HG02678 (cell line): ENCODE measurements at regions not wholly inside any gene's neighbourhood (a gene's known extent, or its start where the extent isn't known, plus 50 kb on each side); places are given as distances from the start of the nearest gene placed in this dataset.

Experiments
- ATAC-seq: cut with Tn5 transposase; IDR thresholded peaks from one replicate; pipeline ENCODE4 v1.9.1; 2021; ENCODE audit warnings: mild to moderate bottlenecking, moderate library complexity; ENCODE audit not compliant: unreplicated experiment

DNA sequence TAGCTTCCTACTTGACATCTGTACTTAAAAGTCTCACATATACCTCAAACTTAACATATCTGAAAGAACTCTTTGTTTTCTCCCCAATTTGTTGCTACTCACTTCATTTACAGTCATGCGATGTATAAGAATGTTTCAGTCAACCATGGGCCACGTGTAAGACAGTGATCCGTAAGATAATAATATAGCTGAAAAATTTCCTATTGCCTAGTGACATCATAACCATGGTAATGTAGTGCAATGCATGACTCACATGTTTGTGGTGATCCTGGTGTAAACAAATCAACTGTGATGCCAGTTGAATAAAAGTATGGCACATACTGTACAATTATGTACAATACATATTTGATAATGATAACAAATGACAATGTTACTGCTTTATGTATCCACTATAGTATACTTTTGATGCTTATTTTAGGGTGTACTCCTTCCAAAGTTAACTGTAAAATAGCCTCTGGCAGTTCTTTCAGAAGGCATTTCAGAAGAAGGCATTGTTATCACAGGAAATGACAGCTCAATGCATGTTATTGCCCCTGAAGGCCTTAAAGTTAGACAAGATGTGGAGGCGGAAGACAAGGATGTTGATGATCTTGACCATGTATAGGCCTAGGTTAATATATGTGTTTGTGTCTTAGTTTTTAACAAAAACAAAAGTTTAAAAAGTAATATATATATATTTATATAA is 579.0 kb downstream of the EPHA7 start:
- no peak for ATAC-seq

- no peak for ATAC-seq
These were observed 590.6 kb downstream of the EPHA7 start for GRCh38 chr6:92828788-92829187.

DNA sequence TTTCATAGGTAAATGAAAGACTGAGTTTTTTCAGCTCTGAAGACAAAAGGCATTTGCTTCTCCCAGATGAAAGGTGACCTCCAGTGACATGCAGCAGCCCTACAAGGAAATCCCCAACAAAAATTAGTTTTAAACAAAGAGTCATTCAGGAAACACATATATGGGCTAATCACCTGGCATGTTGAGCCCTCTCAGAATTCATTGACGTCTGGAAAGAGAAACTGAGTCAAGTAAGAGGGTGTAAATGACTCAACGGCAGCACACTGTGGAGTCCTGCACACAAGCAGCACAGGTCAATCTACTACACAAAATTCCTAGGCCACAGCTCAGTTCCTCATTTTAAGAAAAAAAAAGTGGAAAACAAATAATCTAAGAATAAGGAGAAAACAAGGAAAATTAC is 592.3 kb downstream of the EPHA7 start:
- no peak for ATAC-seq

DNA sequence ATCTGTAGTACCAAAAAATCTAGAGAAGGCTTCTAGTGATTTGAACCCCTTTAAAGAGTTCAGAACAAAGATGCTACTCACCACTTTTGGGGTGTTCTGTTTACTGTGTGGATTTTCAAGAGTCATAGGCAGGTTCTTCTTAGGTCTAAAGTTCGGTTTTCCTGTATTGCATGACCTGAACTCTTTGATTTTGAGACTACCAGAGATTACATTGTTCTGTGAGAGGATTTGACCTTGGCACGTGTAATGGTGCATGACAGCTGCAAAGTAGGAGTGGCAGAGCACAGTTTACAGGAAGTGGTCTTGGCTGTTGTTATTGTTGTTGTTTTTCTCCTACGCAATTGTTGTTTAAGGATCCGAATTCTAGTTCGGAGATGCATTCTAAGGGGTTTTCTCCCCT is 592.7 kb downstream of the EPHA7 start:
- no peak for ATAC-seq

DNA sequence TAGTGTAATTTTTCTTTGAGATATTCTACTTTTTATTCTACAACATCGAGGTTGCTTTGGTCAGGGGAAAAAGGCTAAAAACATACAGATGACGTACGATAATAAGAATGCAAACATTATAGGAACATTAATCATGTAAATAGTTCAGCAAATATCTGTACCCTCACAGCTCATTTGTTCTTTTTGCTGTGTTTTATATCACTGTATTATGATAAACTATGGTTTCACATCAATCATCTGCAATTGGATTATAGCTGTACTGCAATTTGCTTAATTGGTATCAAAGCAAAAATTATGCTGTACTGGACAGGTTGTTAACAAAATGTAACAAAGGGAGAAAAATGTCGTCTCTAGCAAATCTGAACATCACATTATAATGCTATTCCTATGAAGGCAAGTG is 597.1 kb downstream of the EPHA7 start:
- ATAC-seq = no peak

GRCh38 chr6:92820601-92821000 is 598.8 kb downstream of the EPHA7 start:
- ATAC-seq = no peak

- ATAC-seq = peak; percentile 100
These were observed 608.4 kb downstream of the EPHA7 start for GRCh38 chr6:92810913-92811312.

DNA sequence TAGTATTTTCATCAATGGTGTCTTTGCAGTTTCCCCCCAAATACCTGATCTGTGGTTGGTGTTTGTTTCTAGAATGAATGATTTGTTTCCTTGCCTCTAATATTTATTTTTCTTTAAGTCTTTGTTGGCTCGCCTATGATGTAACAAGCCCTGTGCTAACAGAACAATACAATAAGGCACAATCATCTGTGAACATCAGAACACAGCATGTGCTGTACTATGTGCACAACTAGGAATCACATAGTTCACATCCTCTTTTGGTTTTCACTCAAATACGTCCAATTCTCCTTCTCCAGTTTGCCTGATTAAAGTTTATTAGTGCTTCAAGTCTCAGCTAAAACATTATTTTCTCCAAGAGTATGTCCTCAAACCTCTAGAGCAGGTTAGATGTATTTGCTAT is 613.1 kb downstream of the EPHA7 start:
- no peak for ATAC-seq

DNA sequence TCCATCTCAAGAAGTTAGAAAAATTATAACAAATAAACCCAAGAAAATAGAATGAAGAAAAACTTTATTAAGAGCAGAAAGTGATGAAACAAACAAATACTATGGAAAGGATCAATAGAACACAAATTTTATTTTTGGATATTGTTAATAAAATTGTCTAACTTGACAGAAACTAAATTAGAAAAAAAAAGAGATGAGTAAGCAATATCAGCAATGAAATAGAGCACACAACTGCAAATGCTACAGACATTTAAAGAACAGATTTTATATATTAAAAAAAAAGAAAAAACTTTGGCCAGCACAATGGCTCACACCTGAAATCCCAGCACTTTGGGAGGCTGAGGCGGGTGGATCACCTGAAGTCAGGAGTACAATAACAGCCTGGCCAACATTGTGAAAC is 628.0 kb downstream of the EPHA7 start:
- no peak for ATAC-seq

GRCh38 chr6:92790381-92790780 is 629.0 kb downstream of the EPHA7 start:
- no peak for ATAC-seq

DNA sequence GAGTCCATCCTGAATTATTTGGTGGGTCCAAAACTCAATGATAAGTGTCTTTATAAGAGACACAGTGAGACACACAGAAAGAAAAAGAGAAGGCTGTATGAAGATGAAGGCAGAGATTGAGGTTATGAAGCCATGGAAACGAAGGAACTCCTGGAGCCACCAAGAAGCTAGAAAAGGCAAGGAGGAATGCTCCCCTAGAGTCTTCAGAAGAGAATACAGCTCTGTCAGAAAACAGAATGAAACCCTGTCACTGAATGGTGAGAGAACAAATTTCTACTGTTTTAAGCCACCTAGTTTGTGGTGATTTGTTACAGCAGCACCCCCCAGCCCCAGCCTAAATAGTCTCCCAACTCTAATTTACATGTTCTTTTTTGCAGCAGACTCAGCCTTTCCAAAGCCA is 635.1 kb downstream of the EPHA7 start:
- no peak for ATAC-seq

DNA sequence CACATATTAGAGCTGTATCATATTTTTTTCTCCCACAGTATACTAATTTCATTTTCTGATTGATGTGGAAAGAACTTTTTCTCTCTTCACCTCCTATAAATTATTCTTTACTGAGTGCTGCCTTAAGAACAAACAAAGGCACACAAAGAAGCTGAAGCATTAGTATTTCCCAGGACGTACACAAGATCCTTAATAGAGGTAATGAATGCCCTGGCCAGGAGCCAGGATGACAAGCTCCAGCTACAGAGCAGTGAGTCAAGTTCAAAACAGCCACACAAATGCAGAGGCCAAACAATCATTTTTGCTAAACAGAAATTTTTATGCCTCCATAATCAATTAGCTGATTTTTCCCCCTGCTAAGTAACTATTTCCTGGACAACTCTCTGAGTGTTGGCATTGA is 639.6 kb downstream of the EPHA7 start:
- ATAC-seq = no peak

DNA sequence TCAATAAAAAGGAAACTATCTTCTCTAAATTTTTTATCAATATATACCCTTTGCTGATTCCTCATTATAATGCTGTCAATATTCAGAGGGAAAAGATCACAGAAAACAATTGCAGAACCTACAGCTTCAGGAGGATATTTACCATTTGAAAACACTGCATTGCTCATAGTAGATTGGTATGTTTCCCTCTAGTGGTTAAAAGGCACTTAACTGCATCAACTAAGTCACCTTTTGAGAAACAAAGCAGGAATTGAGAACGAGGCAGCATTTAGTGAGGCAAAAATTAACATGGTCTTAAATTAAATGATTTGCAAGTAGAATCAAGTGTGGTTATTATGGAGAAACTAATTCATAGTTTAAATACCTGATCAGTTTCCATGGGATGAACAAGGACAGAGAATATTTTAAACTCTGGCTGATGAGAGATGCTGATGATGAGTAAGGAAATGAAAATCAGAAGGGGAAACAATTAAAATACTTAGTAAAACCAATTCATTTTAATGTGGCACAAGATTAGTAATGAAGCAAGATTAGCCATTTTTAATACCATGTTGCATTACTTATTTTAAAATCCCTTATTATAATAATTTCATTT is 642.1 kb downstream of the EPHA7 start:
- no peak for ATAC-seq

GRCh38 chr6:92770540-92770939 is 648.8 kb downstream of the EPHA7 start:
- no peak for ATAC-seq

- no peak for ATAC-seq
These were observed 652.3 kb downstream of the EPHA7 start for GRCh38 chr6:92767101-92767500.

GRCh38 chr6:92763680-92764079 is 655.7 kb downstream of the EPHA7 start:
- ATAC-seq = no peak

- no peak for ATAC-seq
These were observed 656.1 kb downstream of the EPHA7 start for GRCh38 chr6:92763274-92763584.

- no peak for ATAC-seq
These were observed 656.7 kb downstream of the EPHA7 start for GRCh38 chr6:92762443-92763273.

DNA sequence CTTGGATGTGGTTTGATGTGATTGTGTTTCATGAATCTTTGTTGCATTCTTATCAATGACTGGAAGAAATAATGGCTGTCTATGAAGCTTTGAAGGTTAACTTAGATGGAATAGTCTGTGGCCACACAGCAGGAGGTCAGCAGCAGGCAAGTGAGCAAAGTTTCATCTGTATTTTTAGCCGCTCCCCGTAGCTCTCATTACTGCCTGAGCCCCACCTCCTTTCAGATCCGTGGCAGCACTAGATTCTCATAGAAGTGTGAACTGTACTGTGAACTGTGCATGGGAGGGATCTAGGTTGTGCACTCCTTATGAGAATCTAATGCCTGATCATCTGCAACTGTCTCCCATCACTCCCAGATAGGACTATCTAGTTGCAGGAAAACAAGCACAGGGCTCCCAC is 660.2 kb downstream of the EPHA7 start:
- no peak for ATAC-seq

DNA sequence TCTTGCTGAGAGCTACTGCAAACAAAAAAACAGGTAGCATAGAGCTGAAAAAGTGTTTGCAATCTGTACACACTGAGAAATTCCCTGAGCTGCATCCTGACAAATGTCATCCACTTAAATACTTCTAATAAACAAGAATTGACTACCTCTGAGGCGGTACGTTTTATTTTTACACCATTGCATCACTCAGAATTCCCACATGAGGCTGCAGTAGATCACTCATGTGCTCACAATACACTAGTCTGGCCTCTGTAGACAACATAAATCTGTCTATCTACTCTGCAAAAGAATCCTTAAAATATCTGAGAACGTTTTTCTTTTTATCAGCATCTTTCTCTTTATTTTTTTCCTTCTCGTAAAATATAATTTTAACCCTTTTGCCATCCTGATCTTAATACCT is 661.4 kb downstream of the EPHA7 start:
- ATAC-seq = no peak

DNA sequence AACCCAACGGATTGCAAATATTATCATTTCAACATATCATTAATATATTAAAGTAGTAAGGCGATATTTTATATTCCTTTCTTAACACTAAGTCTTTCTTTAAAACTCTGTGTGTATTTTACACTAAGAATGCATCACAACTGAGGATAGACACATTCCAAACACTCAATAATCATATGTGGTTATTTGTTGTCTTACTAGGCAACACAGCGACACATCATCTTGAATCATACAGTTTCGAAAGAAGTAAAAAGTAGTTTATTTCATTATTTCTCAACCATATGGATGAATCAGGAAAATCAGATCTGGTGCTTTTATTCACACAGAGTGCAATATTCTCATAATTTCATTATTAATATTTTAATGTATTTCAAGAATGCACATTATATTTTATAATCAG is 662.4 kb downstream of the EPHA7 start:
- no peak for ATAC-seq

DNA sequence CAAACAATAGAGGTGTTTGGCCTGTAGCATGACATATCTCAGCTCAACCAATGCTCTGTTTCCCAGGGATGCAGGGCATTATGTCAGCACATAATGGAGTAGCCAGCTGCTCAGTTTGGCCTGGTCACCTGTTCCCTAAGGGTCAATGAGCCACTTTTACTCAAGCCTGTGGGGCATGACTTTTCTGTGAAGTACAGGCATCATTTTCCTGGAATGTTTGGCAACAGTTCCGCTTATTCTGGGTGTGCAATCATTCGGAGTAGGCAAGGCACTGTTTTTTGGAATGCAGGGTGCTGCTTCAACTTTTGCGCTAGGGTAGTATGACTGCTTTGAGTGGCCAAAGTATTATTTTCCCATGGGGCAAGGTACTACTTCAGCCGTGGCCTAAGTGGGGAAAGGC is 665.4 kb downstream of the EPHA7 start:
- no peak for ATAC-seq
